ENCODE measurements at regions not wholly inside any gene's neighbourhood (a gene's known extent, or its start where the extent isn't known, plus 50 kb on each side); places are given as distances from the start of the nearest gene placed in this dataset.

- TF ChIP-seq, protein P1, sequence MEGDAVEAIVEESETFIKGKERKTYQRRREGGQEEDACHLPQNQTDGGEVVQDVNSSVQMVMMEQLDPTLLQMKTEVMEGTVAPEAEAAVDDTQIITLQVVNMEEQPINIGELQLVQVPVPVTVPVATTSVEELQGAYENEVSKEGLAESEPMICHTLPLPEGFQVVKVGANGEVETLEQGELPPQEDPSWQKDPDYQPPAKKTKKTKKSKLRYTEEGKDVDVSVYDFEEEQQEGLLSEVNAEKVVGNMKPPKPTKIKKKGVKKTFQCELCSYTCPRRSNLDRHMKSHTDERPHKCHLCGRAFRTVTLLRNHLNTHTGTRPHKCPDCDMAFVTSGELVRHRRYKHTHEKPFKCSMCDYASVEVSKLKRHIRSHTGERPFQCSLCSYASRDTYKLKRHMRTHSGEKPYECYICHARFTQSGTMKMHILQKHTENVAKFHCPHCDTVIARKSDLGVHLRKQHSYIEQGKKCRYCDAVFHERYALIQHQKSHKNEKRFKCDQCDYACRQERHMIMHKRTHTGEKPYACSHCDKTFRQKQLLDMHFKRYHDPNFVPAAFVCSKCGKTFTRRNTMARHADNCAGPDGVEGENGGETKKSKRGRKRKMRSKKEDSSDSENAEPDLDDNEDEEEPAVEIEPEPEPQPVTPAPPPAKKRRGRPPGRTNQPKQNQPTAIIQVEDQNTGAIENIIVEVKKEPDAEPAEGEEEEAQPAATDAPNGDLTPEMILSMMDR (IDR thresholded peaks at IDR 0.05; ENCODE audit: low read depth, low read length): no peak
- DNase-seq (ENCODE audit: extremely low read depth, low read depth): no peak
These were observed 661.0 kb upstream of the C9orf72 start for GRCh38 chr9:28234133-28234893.

GRCh38 chr9:28234894-28235277 is 661.6 kb upstream of the C9orf72 start:
- DNase-seq (ENCODE audit: extremely low read depth, low read depth): peak; percentile 5
- TF ChIP-seq, protein P1 (IDR thresholded peaks at IDR 0.05; ENCODE audit: low read depth, low read length): no peak

DNA sequence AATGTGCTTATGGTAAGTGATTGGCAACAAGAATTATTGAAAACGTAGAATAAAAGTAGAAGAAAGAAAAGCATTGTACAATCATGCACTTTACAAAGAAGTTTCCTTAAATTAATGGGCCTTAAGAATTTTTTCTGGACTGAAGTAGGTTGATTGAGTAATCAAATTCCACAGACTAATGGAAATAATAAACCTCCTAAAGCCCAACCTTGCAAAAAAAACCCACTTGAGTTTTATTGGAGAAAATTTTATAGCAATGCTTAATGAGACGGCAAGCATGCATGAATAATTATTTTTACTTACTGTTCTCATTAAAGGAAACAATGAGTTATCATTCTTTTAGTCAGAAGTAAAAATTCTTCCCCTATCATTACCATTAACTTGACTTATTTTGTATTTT is 676.1 kb upstream of the C9orf72 start:
- DNase-seq (ENCODE audit: extremely low read depth, low read depth): no peak
- TF ChIP-seq, protein P1 (IDR thresholded peaks at IDR 0.05; ENCODE audit: low read depth, low read length): no peak

- TF ChIP-seq, protein P1 (IDR thresholded peaks at IDR 0.05; ENCODE audit: low read depth, low read length): no peak
- DNase-seq (ENCODE audit: extremely low read depth, low read depth): no peak
These were observed 681.9 kb upstream of the C9orf72 start for GRCh38 chr9:28255174-28255573.

DNA sequence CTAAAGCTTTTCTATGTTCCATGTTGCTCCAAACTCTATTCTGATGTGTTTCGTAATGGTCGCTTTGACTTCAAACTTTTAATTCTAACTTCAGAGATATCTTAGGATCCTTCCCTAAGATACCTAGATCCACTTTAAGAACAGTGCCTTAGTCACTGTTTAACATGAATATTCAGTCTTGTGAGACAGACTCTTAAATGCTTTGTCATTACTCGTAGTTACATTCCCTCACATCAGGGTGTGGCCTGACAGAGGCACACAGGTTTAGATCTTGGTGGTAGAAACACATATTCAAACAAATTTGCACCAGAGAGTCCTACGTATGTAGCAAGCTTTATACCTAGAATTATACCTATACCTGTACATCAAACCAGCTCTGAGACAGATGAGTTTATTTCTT is 687.0 kb upstream of the C9orf72 start:
- no peak for DNase-seq (ENCODE audit: extremely low read depth, low read depth)
- TF ChIP-seq, protein P1 (IDR thresholded peaks at IDR 0.05; ENCODE audit: low read depth, low read length): no peak

DNA sequence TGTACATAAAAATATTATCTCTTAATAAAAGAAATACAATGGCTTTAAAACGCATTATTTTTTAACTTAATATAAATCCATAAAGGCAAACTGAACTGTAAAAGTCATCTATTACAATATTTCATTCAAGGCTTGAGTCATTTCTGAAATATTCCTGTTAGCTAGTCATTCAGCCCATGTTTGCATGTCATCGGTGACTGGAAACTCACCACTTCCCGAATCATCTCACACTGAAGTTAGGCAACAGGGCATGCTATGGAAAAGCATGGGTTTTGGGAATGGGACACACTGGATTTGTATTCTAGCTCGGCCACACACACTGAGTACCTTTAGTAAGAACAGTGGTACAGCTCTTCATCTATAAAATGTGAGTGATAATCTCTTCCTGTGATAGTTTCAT is 691.1 kb upstream of the C9orf72 start:
- TF ChIP-seq, protein P1 (IDR thresholded peaks at IDR 0.05; ENCODE audit: low read depth, low read length): no peak
- no peak for DNase-seq (ENCODE audit: extremely low read depth, low read depth)

DNA sequence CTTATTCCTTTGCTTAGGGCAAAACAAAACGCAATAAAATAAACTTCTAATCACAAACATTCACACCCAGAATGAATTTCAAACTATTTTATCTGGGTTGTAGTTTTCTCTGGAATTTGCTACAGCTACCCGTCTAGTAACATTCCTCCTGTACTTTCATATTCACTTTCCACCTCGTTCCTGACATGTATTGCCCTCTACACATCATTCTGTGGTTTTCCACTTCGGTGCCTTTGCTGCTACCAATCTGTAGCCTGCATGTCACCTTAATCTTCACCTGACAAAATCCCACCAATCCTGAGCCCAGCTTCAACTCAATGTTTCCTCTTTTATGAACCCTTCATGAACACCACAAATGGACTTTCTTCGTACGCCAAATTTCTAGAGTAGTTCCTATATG is 694.1 kb upstream of the C9orf72 start:
- DNase-seq (ENCODE audit: extremely low read depth, low read depth): no peak

More for the DNA sequence above, 694.1 kb upstream of the C9orf72 start:
- TF ChIP-seq, protein P1 (IDR thresholded peaks at IDR 0.05; ENCODE audit: low read depth, low read length): no peak

Data from AG09319 (cell line).